RKO (cell line): ENCODE measurements at regions not wholly inside any gene's neighbourhood (a gene's known extent, or its start where the extent isn't known, plus 50 kb on each side); places are given as distances from the start of the nearest gene placed in this dataset.

ENCODE experiments used
- DNase-seq: peaks from one replicate; pipeline ENCODE4 v3.0.0-alpha.2; 2016; ENCODE audit warnings: low spot score

- DNase-seq = no peak
Measured at GRCh38 chr3:159170436-159171003, 368.7 kb downstream of the MFSD1 start.

GRCh38 chr3:159171333-159171732, 369.5 kb downstream of the MFSD1 start:
- DNase-seq = no peak

GRCh38 chr3:159172473-159172872, 370.6 kb downstream of the MFSD1 start:
- no peak for DNase-seq

GRCh38 chr3:159174715-159175692, 373.1 kb downstream of the MFSD1 start:
- no peak for DNase-seq

- no peak for DNase-seq
Measured at GRCh38 chr3:159178209-159178897, 376.5 kb downstream of the MFSD1 start.

GRCh38 chr3:159182961-159183360, 381.1 kb downstream of the MFSD1 start:
- no peak for DNase-seq

GRCh38 chr3:159185443-159186050, 383.7 kb downstream of the MFSD1 start:
- no peak for DNase-seq

GRCh38 chr3:159186581-159186980, 384.7 kb downstream of the MFSD1 start:
- no peak for DNase-seq

- DNase-seq = no peak
Measured at GRCh38 chr3:159187232-159187631, 385.4 kb downstream of the MFSD1 start.

GRCh38 chr3:159187706-159188105, 385.9 kb downstream of the MFSD1 start:
- DNase-seq = no peak

GRCh38 chr3:159189994-159190669, 388.3 kb downstream of the MFSD1 start:
- DNase-seq = no peak

GRCh38 chr3:159191447-159191846, 389.6 kb downstream of the MFSD1 start:
- no peak for DNase-seq

GRCh38 chr3:159196359-159196758, 394.5 kb downstream of the MFSD1 start:
- DNase-seq = no peak

- DNase-seq = peak; percentile 9
Measured at GRCh38 chr3:159200176-159200575, 398.3 kb downstream of the MFSD1 start.

- DNase-seq = no peak
Measured at GRCh38 chr3:159208050-159208449, 406.2 kb downstream of the MFSD1 start.

GRCh38 chr3:159209459-159209858, 407.6 kb downstream of the MFSD1 start:
- no peak for DNase-seq

- DNase-seq = peak; percentile 23
Measured at GRCh38 chr3:159210336-159210735, 408.5 kb downstream of the MFSD1 start.

GRCh38 chr3:159216311-159216710, 414.5 kb downstream of the MFSD1 start:
- DNase-seq = no peak

- no peak for DNase-seq
Measured at GRCh38 chr3:159219231-159219630, 417.4 kb downstream of the MFSD1 start.

GRCh38 chr3:159221335-159221734, 419.5 kb downstream of the MFSD1 start:
- DNase-seq = no peak

GRCh38 chr3:159229116-159229680, 427.3 kb downstream of the MFSD1 start:
- DNase-seq = no peak
